ENCODE measurements at regions not wholly inside any gene's neighbourhood (a gene's known extent, or its start where the extent isn't known, plus 50 kb on each side); places are given as distances from the start of the nearest gene placed in this dataset.

DNA sequence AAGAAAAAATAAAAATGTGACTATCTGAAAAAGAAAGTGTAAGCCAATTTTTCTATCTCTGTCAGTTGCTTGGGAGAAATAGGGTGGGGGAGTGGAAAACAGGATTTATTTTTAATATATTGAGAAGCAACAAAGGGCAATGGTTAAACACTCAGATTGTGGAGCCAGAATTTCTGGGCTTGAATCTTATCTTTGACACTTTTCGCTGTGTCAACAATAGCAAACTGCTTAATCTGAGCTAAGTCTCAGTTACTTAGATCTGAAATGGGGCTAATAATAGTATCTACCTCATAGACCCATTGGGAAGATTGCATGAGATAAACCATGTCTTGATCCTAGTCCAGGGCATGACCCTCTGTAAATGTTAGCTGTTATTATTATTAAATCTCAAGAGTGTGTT is 468.1 kb downstream of the ADGRL2 start:
- TF ChIP-seq, protein P1, sequence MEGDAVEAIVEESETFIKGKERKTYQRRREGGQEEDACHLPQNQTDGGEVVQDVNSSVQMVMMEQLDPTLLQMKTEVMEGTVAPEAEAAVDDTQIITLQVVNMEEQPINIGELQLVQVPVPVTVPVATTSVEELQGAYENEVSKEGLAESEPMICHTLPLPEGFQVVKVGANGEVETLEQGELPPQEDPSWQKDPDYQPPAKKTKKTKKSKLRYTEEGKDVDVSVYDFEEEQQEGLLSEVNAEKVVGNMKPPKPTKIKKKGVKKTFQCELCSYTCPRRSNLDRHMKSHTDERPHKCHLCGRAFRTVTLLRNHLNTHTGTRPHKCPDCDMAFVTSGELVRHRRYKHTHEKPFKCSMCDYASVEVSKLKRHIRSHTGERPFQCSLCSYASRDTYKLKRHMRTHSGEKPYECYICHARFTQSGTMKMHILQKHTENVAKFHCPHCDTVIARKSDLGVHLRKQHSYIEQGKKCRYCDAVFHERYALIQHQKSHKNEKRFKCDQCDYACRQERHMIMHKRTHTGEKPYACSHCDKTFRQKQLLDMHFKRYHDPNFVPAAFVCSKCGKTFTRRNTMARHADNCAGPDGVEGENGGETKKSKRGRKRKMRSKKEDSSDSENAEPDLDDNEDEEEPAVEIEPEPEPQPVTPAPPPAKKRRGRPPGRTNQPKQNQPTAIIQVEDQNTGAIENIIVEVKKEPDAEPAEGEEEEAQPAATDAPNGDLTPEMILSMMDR (IDR thresholded peaks at IDR 0.05; ENCODE audit: control insufficient read depth, insufficient read depth, low read depth, low read length, missing control alignments), result no peak
- no peak for DNase-seq (ENCODE audit: low read depth)
- no peak overlapping the region for H3K4me3 ChIP-seq (ENCODE audit: control insufficient read depth, low read depth, low read length)

- TF ChIP-seq, protein P1 (IDR thresholded peaks at IDR 0.05; ENCODE audit: control insufficient read depth, insufficient read depth, low read depth, low read length, missing control alignments), result no peak
- DNase-seq (ENCODE audit: low read depth), result no peak
- no peak overlapping the region for H3K4me3 ChIP-seq (ENCODE audit: control insufficient read depth, low read depth, low read length)
Observed at GRCh38 chr1:82266351-82266750, 465.6 kb downstream of the ADGRL2 start.

GRCh38 chr1:82265436-82265835 is 464.7 kb downstream of the ADGRL2 start:
- no peak for DNase-seq (ENCODE audit: low read depth)
- H3K4me3 ChIP-seq (ENCODE audit: control insufficient read depth, low read depth, low read length), result no peak overlapping the region
- TF ChIP-seq, protein P1 (IDR thresholded peaks at IDR 0.05; ENCODE audit: control insufficient read depth, insufficient read depth, low read depth, low read length, missing control alignments), result no peak

GRCh38 chr1:82264802-82265201 is 464.1 kb downstream of the ADGRL2 start:
- DNase-seq (ENCODE audit: low read depth), result no peak
- no peak overlapping the region for H3K4me3 ChIP-seq (ENCODE audit: control insufficient read depth, low read depth, low read length)
- TF ChIP-seq, protein P1 (IDR thresholded peaks at IDR 0.05; ENCODE audit: control insufficient read depth, insufficient read depth, low read depth, low read length, missing control alignments), result no peak

GRCh38 chr1:82263396-82263795 is 462.7 kb downstream of the ADGRL2 start:
- DNase-seq (ENCODE audit: low read depth), result no peak
- no peak overlapping the region for H3K4me3 ChIP-seq (ENCODE audit: control insufficient read depth, low read depth, low read length)

GRCh38 chr1:82260666-82261065 is 459.9 kb downstream of the ADGRL2 start:
- H3K4me3 ChIP-seq (ENCODE audit: control insufficient read depth, low read depth, low read length), result no peak overlapping the region
- TF ChIP-seq, protein P1 (IDR thresholded peaks at IDR 0.05; ENCODE audit: control insufficient read depth, insufficient read depth, low read depth, low read length, missing control alignments), result no peak
- no peak for DNase-seq (ENCODE audit: low read depth)

More at GRCh38 chr1:82263396-82263795, 462.7 kb downstream of the ADGRL2 start:
- TF ChIP-seq, protein P1 (IDR thresholded peaks at IDR 0.05; ENCODE audit: control insufficient read depth, insufficient read depth, low read depth, low read length, missing control alignments), result no peak

DNA sequence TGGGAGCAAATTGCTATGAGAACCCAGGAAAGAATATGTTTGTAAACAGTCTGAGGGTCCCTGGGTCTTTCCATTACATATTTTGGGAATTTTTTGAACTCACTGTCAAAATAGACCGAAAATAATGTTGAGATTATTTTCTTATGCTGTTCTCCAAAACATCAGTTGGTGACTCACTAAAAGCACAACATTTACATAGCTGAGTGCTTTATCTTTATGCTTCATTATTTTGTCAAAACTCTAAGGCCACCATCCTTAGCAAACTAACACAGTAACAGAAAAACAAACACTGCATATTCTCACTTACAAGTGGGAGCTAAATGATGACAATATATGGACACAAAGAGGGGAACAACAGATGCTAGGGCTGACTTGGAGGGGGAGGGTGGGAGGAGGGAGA is 459.3 kb downstream of the ADGRL2 start:
- H3K4me3 ChIP-seq (ENCODE audit: control insufficient read depth, low read depth, low read length), result no peak overlapping the region
- TF ChIP-seq, protein P1 (IDR thresholded peaks at IDR 0.05; ENCODE audit: control insufficient read depth, insufficient read depth, low read depth, low read length, missing control alignments), result no peak
- DNase-seq (ENCODE audit: low read depth), result no peak
